ENCODE measurements at regions not wholly inside any gene's neighbourhood (a gene's known extent, or its start where the extent isn't known, plus 50 kb on each side); places are given as distances from the start of the nearest gene placed in this dataset.

GRCh38 chr6:170189236-170189635, 101.6 kb downstream of the DLL1 start:
- TF ChIP-seq CTCF (IDR thresholded peaks at IDR 0.05; ENCODE audit: borderline replicate concordance, extremely low read depth, low read length, poor library complexity, severe bottlenecking) (no peak), EZH2 (IDR thresholded peaks at IDR 0.05; ENCODE audit: borderline replicate concordance, low read depth, low read length, severe bottlenecking) (no peak)

Measured in DND-41 (cell line).